8988T (cell line): ENCODE measurements at regions not wholly inside any gene's neighbourhood (a gene's known extent, or its start where the extent isn't known, plus 50 kb on each side); places are given as distances from the start of the nearest gene placed in this dataset.

Experiments used
- DNase-seq: peaks from one replicate; pipeline ENCODE4 v3.0.0; 2011

GRCh38 chr1:168381850-168382249 is 101.2 kb downstream of the TBX19 start:
- DNase-seq: no peak

GRCh38 chr1:168380945-168381344 is 100.3 kb downstream of the TBX19 start:
- no peak for DNase-seq

- no peak for DNase-seq
Measured at GRCh38 chr1:168379104-168379860, 98.6 kb downstream of the TBX19 start.

- DNase-seq: no peak
Measured at GRCh38 chr1:168375566-168376300, 95.1 kb downstream of the TBX19 start.

- no peak for DNase-seq
Measured at GRCh38 chr1:168374566-168374965, 93.9 kb downstream of the TBX19 start.

GRCh38 chr1:168373869-168374268 is 93.2 kb downstream of the TBX19 start:
- DNase-seq: no peak

- DNase-seq: no peak
Measured at GRCh38 chr1:168372861-168373371, 92.2 kb downstream of the TBX19 start.

- DNase-seq: no peak
Measured at GRCh38 chr1:168372307-168372706, 91.6 kb downstream of the TBX19 start.

- no peak for DNase-seq
Measured at GRCh38 chr1:168371477-168371876, 90.8 kb downstream of the TBX19 start.

GRCh38 chr1:168370586-168370985 is 89.9 kb downstream of the TBX19 start:
- no peak for DNase-seq

- no peak for DNase-seq
Measured at GRCh38 chr1:168369655-168370054, 89.0 kb downstream of the TBX19 start.

GRCh38 chr1:168368131-168368530 is 87.5 kb downstream of the TBX19 start:
- DNase-seq: no peak

- no peak for DNase-seq
Measured at GRCh38 chr1:168365719-168366479, 85.2 kb downstream of the TBX19 start.
